Pancreas (tissue), 10 donors: ENCODE measurements at regions not wholly inside any gene's neighbourhood (a gene's known extent, or its start where the extent isn't known, plus 50 kb on each side); places are given as distances from the start of the nearest gene placed in this dataset.

ENCODE experiments used
- ATAC-seq, 4 donors: fragments of 200-7000 bp; cut with Tn5 transposase; one replicate each; pipeline versions ENCODE4 v1.8.0 to v1.9.1; 2020; ENCODE audit warnings: mild to moderate bottlenecking in 4 of 4, moderate library complexity in 4 of 4
- DNase-seq, 6 donors: peaks; one replicate each; pipeline ENCODE4 v3.0.0-alpha.2; 2020
- FAIRE-seq: peaks from 2 replicates; lab custom pipeline; 2012; peaks lifted over from hg19 to GRCh38; lab: Jason Lieb, UNC
- H3K27ac ChIP-seq, 4 donors: fragments of 200-600 bp; sonication (generic); 1 replicate in 3 of 4; 2 replicates in 1 of 4; pipeline versions ENCODE4 v1.5.0 to v1.8.0; 2020
- H3K27me3 ChIP-seq, 4 donors: fragments of 200-600 bp; one replicate each; pipeline ENCODE4 v1.8.0; 2021
- H3K36me3 ChIP-seq, 3 donors: fragments of 200-600 bp; sonication (generic) in 1 of 3; one replicate each; pipeline versions ENCODE4 v1.5.0 to v1.8.0; 2020 to 2021
- H3K4me1 ChIP-seq, 3 donors: fragments of 200-600 bp; one replicate each; pipeline ENCODE4 v1.8.0; 2021
- H3K4me3 ChIP-seq, 4 donors: fragments of 200-600 bp; sonication (generic) in 2 of 4; one replicate each; pipeline versions ENCODE4 v1.5.0 to v1.8.0; 2020 to 2021
- H3K9me3 ChIP-seq, 4 donors: fragments of 200-600 bp; one replicate each; pipeline ENCODE4 v1.8.0; 2021
- WGBS, 2 donors: extraction: QIAGEN DNeasy Blood & Tissue Kit; methylation state at CpG; one replicate each; pipeline ENCODE4 v1.1.7; 2013; 5-methylcytosine and 5-hydroxymethylcytosine counted together
- intact Hi-C, 3 donors: fragments of 100-400 bp; cut with DNase I; formaldehyde crosslinking; loops; one replicate each; pipeline versions ENCODE4 v1.11.1 to v1.14.2; 2022
- TF ChIP-seq, protein P1 (sequence below), 4 donors: fragments of 200-600 bp; sonication (generic) in 3 of 4; IDR thresholded peaks; one replicate each; pipeline versions ENCODE4 v1.5.0 to v1.8.0; 2021; ENCODE audit warnings: antibody characterized with exemption in 4 of 4
- donor health status: healthy with polysubstance abuse.
- donor health status: DM: no; HTN: no; CAD: no; lungs with moderate emphysema.
- donor health status: DM: no; HTN: no; CAD: no.
- donor health status: control.
- donor health status: control.
- donor health status: Bipolar disorder and iron deficiency.
- donor health status: DM: yes; HTN: yes; CAD: no.
- donor health status: DM: no; HTN: no; CAD: no.
- donor health status: DM: no; HTN: no; CAD: no.
- donor health status: DM: yes; HTN: yes; CAD: no.

DNA sequence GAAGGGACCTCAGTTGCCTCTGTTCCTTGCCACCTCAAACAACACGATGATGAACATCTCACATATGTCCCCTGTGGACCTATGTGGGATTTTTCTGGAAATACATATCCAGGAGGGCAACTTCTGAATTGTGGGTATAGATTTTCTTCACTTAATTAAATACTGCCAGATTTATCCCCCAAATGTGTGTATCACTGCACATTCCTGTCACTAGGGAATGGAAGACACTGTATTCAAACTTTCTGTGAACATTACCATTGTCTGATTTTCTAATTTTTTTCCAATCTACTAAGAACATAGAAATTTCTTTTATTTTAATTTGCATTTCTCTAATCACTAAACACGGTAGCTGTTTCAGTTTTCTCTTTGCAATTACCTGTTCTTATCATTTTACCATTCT lies 102.0 kb upstream of the MRPS22 start:
- ATAC-seq (no peak), DNase-seq (no peak), FAIRE-seq (no peak)
- no peak overlapping the region for H3K27ac ChIP-seq
- intact Hi-C loops, result no loop called here
- no peaks in the 10 kb centered on the region for H3K9me3 ChIP-seq
- H3K4me1 ChIP-seq, result no peaks in the 10 kb centered on the region
- H3K4me3 ChIP-seq, result no peak overlapping the region
- no peaks in the 10 kb centered on the region for H3K36me3 ChIP-seq
- 82 to 87% methylated on average over 2 of the region's 2 CpGs for WGBS, 2 donors
- no peaks in the 10 kb centered on the region for H3K27me3 ChIP-seq
- TF ChIP-seq, protein P1, sequence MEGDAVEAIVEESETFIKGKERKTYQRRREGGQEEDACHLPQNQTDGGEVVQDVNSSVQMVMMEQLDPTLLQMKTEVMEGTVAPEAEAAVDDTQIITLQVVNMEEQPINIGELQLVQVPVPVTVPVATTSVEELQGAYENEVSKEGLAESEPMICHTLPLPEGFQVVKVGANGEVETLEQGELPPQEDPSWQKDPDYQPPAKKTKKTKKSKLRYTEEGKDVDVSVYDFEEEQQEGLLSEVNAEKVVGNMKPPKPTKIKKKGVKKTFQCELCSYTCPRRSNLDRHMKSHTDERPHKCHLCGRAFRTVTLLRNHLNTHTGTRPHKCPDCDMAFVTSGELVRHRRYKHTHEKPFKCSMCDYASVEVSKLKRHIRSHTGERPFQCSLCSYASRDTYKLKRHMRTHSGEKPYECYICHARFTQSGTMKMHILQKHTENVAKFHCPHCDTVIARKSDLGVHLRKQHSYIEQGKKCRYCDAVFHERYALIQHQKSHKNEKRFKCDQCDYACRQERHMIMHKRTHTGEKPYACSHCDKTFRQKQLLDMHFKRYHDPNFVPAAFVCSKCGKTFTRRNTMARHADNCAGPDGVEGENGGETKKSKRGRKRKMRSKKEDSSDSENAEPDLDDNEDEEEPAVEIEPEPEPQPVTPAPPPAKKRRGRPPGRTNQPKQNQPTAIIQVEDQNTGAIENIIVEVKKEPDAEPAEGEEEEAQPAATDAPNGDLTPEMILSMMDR (IDR thresholded peaks at IDR 0.05), result no peak

DNA sequence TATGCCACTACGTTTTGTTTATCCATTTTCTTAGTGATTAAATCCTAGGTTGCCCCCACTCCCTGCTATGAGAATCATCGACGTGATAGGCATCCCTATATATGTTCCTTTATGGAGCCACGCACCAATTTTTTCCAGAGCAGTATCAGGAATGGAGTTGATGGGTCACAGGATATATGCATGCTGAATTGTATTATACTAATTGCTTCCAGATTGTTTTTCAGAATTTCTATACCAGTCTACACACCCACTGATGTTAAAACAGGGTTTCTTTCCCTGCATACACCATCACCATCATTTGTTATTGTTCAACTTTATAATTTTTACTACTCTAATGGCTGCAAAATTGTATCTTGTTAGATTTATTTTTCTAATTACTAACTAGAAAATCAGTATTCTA lies 100.1 kb upstream of the MRPS22 start:
- FAIRE-seq (no peak), DNase-seq (no peak), ATAC-seq (no peak)
- Histone ChIP-seq H3K4me3 (no peak overlapping the region), H3K27me3 (no peaks in the 10 kb centered on the region), H3K27ac (no peak overlapping the region), H3K9me3 (no peaks in the 10 kb centered on the region), H3K36me3 (no peaks in the 10 kb centered on the region), H3K4me1 (no peaks in the 10 kb centered on the region)
- WGBS, 2 donors, result 84 to 92% methylated on average over 4 of the region's 4 CpGs
- TF ChIP-seq, protein P1 (IDR thresholded peaks at IDR 0.05), result no peak
- intact Hi-C loops, result no loop called here

DNA sequence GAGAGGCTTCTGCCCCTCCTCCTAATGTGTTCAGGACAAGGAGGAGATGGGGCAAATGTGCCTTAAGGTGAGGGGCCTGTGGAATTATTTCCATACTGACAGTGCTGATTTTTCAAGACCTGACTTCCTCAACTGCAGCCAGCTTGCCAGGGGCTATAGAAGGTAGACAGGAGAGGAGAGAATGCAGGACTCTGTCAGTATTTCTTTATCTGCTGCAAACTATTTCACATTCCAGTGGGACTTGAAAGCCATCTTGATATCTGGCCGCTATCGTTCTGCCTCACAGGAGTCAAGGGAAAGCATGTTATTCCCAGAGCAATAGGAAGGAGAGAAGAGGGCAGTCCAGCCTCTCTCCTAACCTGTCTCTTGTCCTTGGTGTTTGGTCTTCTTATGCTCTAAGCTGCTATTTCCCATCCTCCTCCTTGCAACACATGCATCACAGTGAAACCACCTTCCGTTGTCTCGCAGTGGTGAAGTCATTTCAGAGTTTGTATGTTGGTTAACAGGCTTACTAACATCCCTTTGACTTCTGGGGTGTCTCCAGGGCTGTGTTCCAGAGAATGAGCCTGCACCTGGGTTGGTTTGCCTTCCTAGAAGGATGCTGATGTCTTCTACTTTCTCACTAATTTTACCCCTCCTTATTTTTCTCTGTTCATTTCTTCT lies 95.1 kb upstream of the MRPS22 start:
- H3K4me3 ChIP-seq, result no peak overlapping the region
- no peak for ATAC-seq
- intact Hi-C loops, result no loop called here
- H3K36me3 ChIP-seq, result no peaks in the 10 kb centered on the region
- WGBS, 2 donors, result 81 to 86% methylated on average over 4 of the region's 4 CpGs
- H3K4me1 ChIP-seq, result no peaks in the 10 kb centered on the region
- no peak overlapping the region for H3K27ac ChIP-seq
- FAIRE-seq, result no peak
- no peak for DNase-seq
- H3K27me3 ChIP-seq, result no peaks in the 10 kb centered on the region
- TF ChIP-seq, protein P1 (IDR thresholded peaks at IDR 0.05), result no peak
- no peaks in the 10 kb centered on the region for H3K9me3 ChIP-seq

DNA sequence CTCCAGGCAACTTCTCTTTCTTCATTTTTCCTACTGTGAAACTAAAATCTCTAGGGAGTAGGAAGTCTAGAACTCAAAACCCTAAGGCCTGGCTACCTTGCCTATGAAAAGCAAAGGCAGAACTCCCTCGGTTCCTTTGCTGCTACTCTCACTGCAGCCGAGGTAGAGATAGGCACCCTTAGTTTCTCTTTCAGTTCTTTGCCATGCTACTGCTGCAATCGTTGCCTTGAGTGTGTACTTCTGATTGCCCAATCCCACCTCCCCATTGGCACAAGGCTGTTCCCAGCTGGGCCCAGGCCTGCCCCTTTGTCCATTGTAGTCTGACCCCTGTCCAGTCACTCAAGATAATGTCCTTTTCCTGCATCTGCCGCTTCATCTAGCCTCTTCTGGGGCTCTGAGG lies 92.3 kb upstream of the MRPS22 start:
- H3K9me3 ChIP-seq, result no peaks in the 10 kb centered on the region
- intact Hi-C loops, result no loop called here
- DNase-seq (no peak), ATAC-seq (peak in 2 of 4 donors; percentile 8 to 43), FAIRE-seq (no peak)
- no peaks in the 10 kb centered on the region for H3K36me3 ChIP-seq
- 78 to 81% methylated on average over 4 of the region's 4 CpGs for WGBS, 2 donors
- TF ChIP-seq, protein P1 (IDR thresholded peaks at IDR 0.05), result no peak
- H3K4me3 ChIP-seq, result no peak overlapping the region
- no peaks in the 10 kb centered on the region for H3K27me3 ChIP-seq
- no peak overlapping the region for H3K27ac ChIP-seq
- H3K4me1 ChIP-seq, result no peaks in the 10 kb centered on the region

DNA sequence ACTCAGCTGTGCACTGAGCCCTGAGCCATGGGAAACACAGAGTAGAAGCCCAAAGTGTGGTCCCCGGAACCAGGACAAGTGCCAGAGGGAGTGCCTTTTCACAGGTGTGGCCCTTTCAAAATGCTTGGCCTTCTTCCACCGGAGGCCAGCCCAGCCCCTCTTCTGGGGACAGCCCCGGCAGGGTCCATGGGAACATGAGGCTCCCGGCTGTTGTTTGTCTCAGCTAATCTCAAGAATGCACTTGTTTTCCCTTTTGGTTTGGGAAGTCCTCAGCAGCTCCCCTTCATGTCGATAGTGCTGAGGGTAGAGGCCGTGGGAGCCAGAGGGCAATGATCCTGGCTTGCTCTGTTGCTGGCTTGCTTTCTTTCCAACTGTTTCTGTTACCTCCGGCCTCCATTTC lies 91.1 kb upstream of the MRPS22 start:
- no peak overlapping the region for H3K27ac ChIP-seq
- DNase-seq (no peak), ATAC-seq (no peak), FAIRE-seq (no peak)
- intact Hi-C loops, result no loop called here
- H3K4me3 ChIP-seq, result no peak overlapping the region
- TF ChIP-seq, protein P1 (IDR thresholded peaks at IDR 0.05), result no peak
- no peaks in the 10 kb centered on the region for H3K27me3 ChIP-seq
- no peaks in the 10 kb centered on the region for H3K36me3 ChIP-seq
- no peaks in the 10 kb centered on the region for H3K9me3 ChIP-seq
- no peaks in the 10 kb centered on the region for H3K4me1 ChIP-seq
- WGBS, 2 donors, result 73 to 80% methylated on average over 7 of the region's 7 CpGs
